H9 (cell line): ENCODE measurements at regions not wholly inside any gene's neighbourhood (a gene's known extent, or its start where the extent isn't known, plus 50 kb on each side); places are given as distances from the start of the nearest gene placed in this dataset.

Source experiments
- DNase-seq: peaks from one replicate; pipeline ENCODE4 v3.0.0-alpha.2; 2017
- H2AFZ ChIP-seq: one replicate; pipeline ENCODE4 v1.6.1; 2013; ENCODE audit warnings: mild to moderate bottlenecking, low read length, control low read depth, moderate library complexity
- H2AK5ac ChIP-seq: 2 replicates; pipeline ENCODE4 v1.6.1; 2013; ENCODE audit warnings: low read length, control low read depth, mixed read lengths; ENCODE audit not compliant: insufficient read length
- H2BK120ac ChIP-seq: one replicate; pipeline ENCODE4 v1.6.1; 2013; ENCODE audit warnings: low read depth, mild to moderate bottlenecking, low read length, control low read depth, inconsistent platforms; ENCODE audit not compliant: poor library complexity, severe bottlenecking
- H2BK12ac ChIP-seq: 2 replicates; pipeline ENCODE4 v1.6.1; 2013; ENCODE audit warnings: low read length, control low read depth, mixed read lengths, low read depth; ENCODE audit not compliant: insufficient read length
- H2BK15ac ChIP-seq: 2 replicates; pipeline ENCODE4 v1.6.1; 2013; ENCODE audit warnings: low read depth, low read length, control low read depth
- H2BK20ac ChIP-seq: one replicate; pipeline ENCODE4 v1.6.1; 2013; ENCODE audit warnings: low read depth, mild to moderate bottlenecking, low read length, control low read depth, inconsistent platforms; ENCODE audit not compliant: poor library complexity, severe bottlenecking
- H2BK5ac ChIP-seq: 2 replicates; pipeline ENCODE4 v1.6.1; 2013; ENCODE audit warnings: low read length, control low read depth, mixed read lengths; ENCODE audit not compliant: insufficient read length
- H3K14ac ChIP-seq: 2 replicates; pipeline ENCODE4 v1.6.1; 2013; ENCODE audit warnings: low read length, control low read depth; ENCODE audit not compliant: insufficient read depth
- H3K18ac ChIP-seq: 2 replicates; pipeline ENCODE4 v1.6.1; 2013; ENCODE audit warnings: low read depth, mild to moderate bottlenecking, mixed read lengths, low read length, control low read depth; ENCODE audit not compliant: insufficient read length
- H3K23ac ChIP-seq: 2 replicates; pipeline ENCODE4 v1.6.1; 2013; ENCODE audit warnings: low read length, control low read depth, mixed read lengths, low read depth; ENCODE audit not compliant: insufficient read length
- H3K23me2 ChIP-seq: 2 replicates; pipeline ENCODE4 v1.6.1; 2013; ENCODE audit warnings: low read depth, mild to moderate bottlenecking, mixed read lengths, low read length, control low read depth; ENCODE audit not compliant: insufficient read length, poor library complexity, severe bottlenecking
- H3K27ac ChIP-seq: 2 replicates; pipeline ENCODE4 v1.5.1; 2013; ENCODE audit warnings: low read length, control low read depth, mixed read lengths, low read depth; ENCODE audit not compliant: insufficient read length
- H3K27me3 ChIP-seq: 2 replicates; pipeline ENCODE4 v1.6.1; 2013; ENCODE audit warnings: low read length, control low read depth, inconsistent platforms; ENCODE audit not compliant: insufficient read depth
- H3K4ac ChIP-seq: 2 replicates; pipeline ENCODE4 v1.6.1; 2013; ENCODE audit warnings: low read depth, mild to moderate bottlenecking, control low read depth, inconsistent platforms, low read length, moderate library complexity
- H3K4me1 ChIP-seq: 2 replicates; pipeline ENCODE4 v1.6.1; 2013; ENCODE audit warnings: low read length, control low read depth, inconsistent platforms; ENCODE audit not compliant: insufficient read depth
- H3K4me2 ChIP-seq: 2 replicates; pipeline ENCODE4 v1.6.1; 2013; ENCODE audit warnings: low read length, control low read depth, mixed read lengths; ENCODE audit not compliant: insufficient read length, insufficient read depth
- H3K56ac ChIP-seq: 2 replicates; pipeline ENCODE4 v1.6.1; 2013; ENCODE audit warnings: low read depth, mild to moderate bottlenecking, mixed read lengths, low read length, control low read depth; ENCODE audit not compliant: insufficient read length
- H3K79me1 ChIP-seq: 2 replicates; pipeline ENCODE4 v1.6.1; 2013; ENCODE audit warnings: low read depth, mild to moderate bottlenecking, moderate library complexity, low read length, control low read depth, inconsistent platforms; ENCODE audit not compliant: insufficient read depth, poor library complexity, severe bottlenecking
- H3K79me2 ChIP-seq: 2 replicates; pipeline ENCODE4 v1.6.1; 2013; ENCODE audit warnings: low read length, control low read depth, inconsistent platforms; ENCODE audit not compliant: insufficient read depth
- H3K9ac ChIP-seq: 2 replicates; pipeline ENCODE4 v1.6.1; 2013; ENCODE audit warnings: low read length, control low read depth, mixed read lengths; ENCODE audit not compliant: insufficient read length; ENCODE audit errors: extremely low read depth
- H3K9me3 ChIP-seq: one replicate; pipeline ENCODE4 v1.6.1; 2013; ENCODE audit warnings: low read depth, low read length, inconsistent platforms; ENCODE audit not compliant: control insufficient read depth
- H3T11ph ChIP-seq: one replicate; pipeline ENCODE4 v1.6.1; 2013; ENCODE audit warnings: mild to moderate bottlenecking, low read length, control low read depth, inconsistent platforms
- H4K20me1 ChIP-seq: one replicate; pipeline ENCODE4 v1.6.1; 2013; ENCODE audit not compliant: control insufficient read depth, insufficient read length, insufficient read depth
- H4K5ac ChIP-seq: 2 replicates; pipeline ENCODE4 v1.6.1; 2013; ENCODE audit warnings: low read depth, mild to moderate bottlenecking, mixed read lengths, low read length, control low read depth; ENCODE audit not compliant: insufficient read length
- H4K8ac ChIP-seq: replicated peaks from 2 replicates; pipeline ENCODE4 v1.6.1; 2013; ENCODE audit warnings: low read length, control low read depth, mixed read lengths, low read depth; ENCODE audit not compliant: insufficient read length
- H4K91ac ChIP-seq: 2 replicates; pipeline ENCODE4 v1.6.1; 2013; ENCODE audit warnings: low read depth, mild to moderate bottlenecking, moderate library complexity, mixed read lengths, low read length, control low read depth; ENCODE audit not compliant: insufficient read length
- H3K27ac Mint-ChIP-seq, 3 experiments: 2 replicates in 2 of 3; 3 replicates in 1 of 3; pipeline ENCODE4 v1.8.0; 2020 to 2021; ENCODE audit warnings: mixed read lengths in 3 of 3, mild to moderate bottlenecking in 1 of 3, moderate library complexity in 1 of 3
- H3K27me3 Mint-ChIP-seq: 2 replicates; pipeline ENCODE4 v1.8.0; 2021; ENCODE audit warnings: low read depth, mild to moderate bottlenecking, moderate library complexity, mixed read lengths
- H3K36me3 Mint-ChIP-seq, 3 experiments: 2 replicates in 2 of 3; 3 replicates in 1 of 3; pipeline ENCODE4 v1.8.0; 2020 to 2021; ENCODE audit warnings: low read depth in 3 of 3, mixed read lengths in 3 of 3; ENCODE audit not compliant: insufficient read depth in 1 of 3
- H3K4me1 Mint-ChIP-seq, 2 experiments: 2 replicates each; pipeline ENCODE4 v1.8.0; 2020; ENCODE audit warnings: mixed read lengths in 2 of 2
- H3K4me3 Mint-ChIP-seq, 2 experiments: 2 replicates in 1 of 2; 3 replicates in 1 of 2; pipeline ENCODE4 v1.8.0; 2020 to 2021; ENCODE audit warnings: mild to moderate bottlenecking in 2 of 2, mixed read lengths in 2 of 2, moderate library complexity in 1 of 2
- H3K9me3 Mint-ChIP-seq, 2 experiments: 2 replicates in 1 of 2; 3 replicates in 1 of 2; pipeline ENCODE4 v1.8.0; 2020; ENCODE audit warnings: mild to moderate bottlenecking in 2 of 2, mixed read lengths in 2 of 2, moderate library complexity in 1 of 2
- WGBS: extraction: QIAGEN DNeasy Blood & Tissue Kit; methylation state at CpG from one replicate; pipeline ENCODE4 v1.1.7; 2013; ENCODE audit warnings: missing lambda C conversion rate, low lambda C conversion rate, mixed read lengths; ENCODE audit not compliant: insufficient read length; ENCODE audit errors: extremely low coverage; 5-methylcytosine and 5-hydroxymethylcytosine counted together
- TF ChIP-seq, protein P1 (sequence below): fragments of 200-600 bp; sonication (generic); conservative IDR thresholded peaks from 3 replicates; pipeline ENCODE4 v1.8.0; 2021; ENCODE audit warnings: antibody characterized with exemption, mild to moderate bottlenecking

DNA sequence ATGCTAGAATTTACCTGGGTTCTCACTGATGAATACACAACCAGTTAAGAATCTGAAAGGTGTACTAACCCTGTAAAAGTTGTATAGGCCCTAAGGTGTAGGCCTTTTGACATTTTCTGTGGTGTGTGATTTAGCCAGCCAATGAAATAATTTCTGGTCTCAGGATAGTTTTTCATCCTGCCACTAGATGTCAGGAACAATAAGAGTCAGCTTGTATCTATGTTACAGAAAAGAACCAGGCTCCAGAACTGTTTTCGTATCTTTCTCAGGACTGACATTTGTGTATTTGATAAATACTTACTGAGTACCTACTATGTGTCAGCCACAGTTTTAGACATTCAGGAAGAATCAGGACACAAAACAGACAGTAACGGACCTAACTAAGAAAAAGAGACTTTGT is 673.6 kb upstream of the TENM3 start:
- no peak overlapping the region for H2BK15ac ChIP-seq
- H4K20me1 ChIP-seq, result no peaks in the 10 kb centered on the region
- TF ChIP-seq, protein P1, sequence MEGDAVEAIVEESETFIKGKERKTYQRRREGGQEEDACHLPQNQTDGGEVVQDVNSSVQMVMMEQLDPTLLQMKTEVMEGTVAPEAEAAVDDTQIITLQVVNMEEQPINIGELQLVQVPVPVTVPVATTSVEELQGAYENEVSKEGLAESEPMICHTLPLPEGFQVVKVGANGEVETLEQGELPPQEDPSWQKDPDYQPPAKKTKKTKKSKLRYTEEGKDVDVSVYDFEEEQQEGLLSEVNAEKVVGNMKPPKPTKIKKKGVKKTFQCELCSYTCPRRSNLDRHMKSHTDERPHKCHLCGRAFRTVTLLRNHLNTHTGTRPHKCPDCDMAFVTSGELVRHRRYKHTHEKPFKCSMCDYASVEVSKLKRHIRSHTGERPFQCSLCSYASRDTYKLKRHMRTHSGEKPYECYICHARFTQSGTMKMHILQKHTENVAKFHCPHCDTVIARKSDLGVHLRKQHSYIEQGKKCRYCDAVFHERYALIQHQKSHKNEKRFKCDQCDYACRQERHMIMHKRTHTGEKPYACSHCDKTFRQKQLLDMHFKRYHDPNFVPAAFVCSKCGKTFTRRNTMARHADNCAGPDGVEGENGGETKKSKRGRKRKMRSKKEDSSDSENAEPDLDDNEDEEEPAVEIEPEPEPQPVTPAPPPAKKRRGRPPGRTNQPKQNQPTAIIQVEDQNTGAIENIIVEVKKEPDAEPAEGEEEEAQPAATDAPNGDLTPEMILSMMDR, result peak; percentile 67
- no peak overlapping the region for H3K27ac Mint-ChIP-seq
- H3K4me3 Mint-ChIP-seq, result no peak overlapping the region
- no peaks in the 10 kb centered on the region for H3K79me2 ChIP-seq
- H3T11ph ChIP-seq, result no peak overlapping the region
- H3K56ac ChIP-seq, result no peak overlapping the region
- H3K36me3 Mint-ChIP-seq, result no peaks in the 10 kb centered on the region
- no peak overlapping the region for H3K23ac ChIP-seq
- no peak overlapping the region for H2AFZ ChIP-seq
- H2BK5ac ChIP-seq, result no peak overlapping the region
- no peak overlapping the region for H2BK12ac ChIP-seq
- H3K27me3 Mint-ChIP-seq, result no peaks in the 10 kb centered on the region
- H3K79me1 ChIP-seq, result no peaks in the 10 kb centered on the region
- WGBS, result no CpG with 5 or more reads among the region's 2 CpGs
- H2AK5ac ChIP-seq, result no peak overlapping the region
- H3K4me2 ChIP-seq, result no peak overlapping the region
- H3K9me3 Mint-ChIP-seq, result no peaks in the 10 kb centered on the region
- no peak overlapping the region for H3K14ac ChIP-seq
- H3K27ac ChIP-seq, result no peak overlapping the region
- no peaks in the 10 kb centered on the region for H3K9me3 ChIP-seq
- no peak overlapping the region for H2BK120ac ChIP-seq
- peaks cover 7% of the 10 kb centered on the region in 2 experiments for H3K4me1 Mint-ChIP-seq
- no peaks in the 10 kb centered on the region for H3K4me1 ChIP-seq
- H3K4ac ChIP-seq, result no peak overlapping the region
- no peak for DNase-seq
- no peak overlapping the region for H2BK20ac ChIP-seq
- H4K5ac ChIP-seq, result no peak overlapping the region
- H3K9ac ChIP-seq, result no peak overlapping the region
- no peak overlapping the region for H3K18ac ChIP-seq
- H3K27me3 ChIP-seq, result no peaks in the 10 kb centered on the region
- no peaks in the 10 kb centered on the region for H3K23me2 ChIP-seq
- no peak overlapping the region for H4K8ac ChIP-seq
- H4K91ac ChIP-seq, result no peak overlapping the region
